GM12873 (cell line): ENCODE measurements at regions not wholly inside any gene's neighbourhood (a gene's known extent, or its start where the extent isn't known, plus 50 kb on each side); places are given as distances from the start of the nearest gene placed in this dataset.

Source experiments
- TF ChIP-seq, protein P1 (sequence below): IDR thresholded peaks from 2 replicates; pipeline ENCODE4 v1.5.1; 2012; ENCODE audit warnings: low read depth, mild to moderate bottlenecking, moderate library complexity, low read length, control low read depth; ENCODE audit not compliant: insufficient read depth; ENCODE audit errors: missing control alignments

DNA sequence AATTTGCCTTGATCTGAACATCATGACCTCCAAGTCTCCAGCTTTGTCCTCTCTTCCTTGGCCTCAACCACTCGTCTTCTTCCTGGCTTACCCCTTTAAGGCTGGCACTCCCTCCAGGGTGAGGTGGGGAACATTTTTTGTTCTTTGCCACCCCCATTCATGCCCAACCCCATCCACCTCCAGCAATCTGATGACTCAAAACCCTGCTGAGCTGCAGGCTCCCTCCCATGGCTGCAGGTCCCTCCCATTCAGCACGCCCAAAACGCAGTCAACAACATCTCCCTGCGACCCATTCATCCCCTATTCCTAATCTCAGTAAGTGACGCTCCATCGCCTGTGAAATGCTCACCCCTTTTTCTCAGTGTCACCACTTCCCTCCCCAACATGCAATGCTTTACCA lies 138.8 kb upstream of the PRMT8 start:
- TF ChIP-seq, protein P1, sequence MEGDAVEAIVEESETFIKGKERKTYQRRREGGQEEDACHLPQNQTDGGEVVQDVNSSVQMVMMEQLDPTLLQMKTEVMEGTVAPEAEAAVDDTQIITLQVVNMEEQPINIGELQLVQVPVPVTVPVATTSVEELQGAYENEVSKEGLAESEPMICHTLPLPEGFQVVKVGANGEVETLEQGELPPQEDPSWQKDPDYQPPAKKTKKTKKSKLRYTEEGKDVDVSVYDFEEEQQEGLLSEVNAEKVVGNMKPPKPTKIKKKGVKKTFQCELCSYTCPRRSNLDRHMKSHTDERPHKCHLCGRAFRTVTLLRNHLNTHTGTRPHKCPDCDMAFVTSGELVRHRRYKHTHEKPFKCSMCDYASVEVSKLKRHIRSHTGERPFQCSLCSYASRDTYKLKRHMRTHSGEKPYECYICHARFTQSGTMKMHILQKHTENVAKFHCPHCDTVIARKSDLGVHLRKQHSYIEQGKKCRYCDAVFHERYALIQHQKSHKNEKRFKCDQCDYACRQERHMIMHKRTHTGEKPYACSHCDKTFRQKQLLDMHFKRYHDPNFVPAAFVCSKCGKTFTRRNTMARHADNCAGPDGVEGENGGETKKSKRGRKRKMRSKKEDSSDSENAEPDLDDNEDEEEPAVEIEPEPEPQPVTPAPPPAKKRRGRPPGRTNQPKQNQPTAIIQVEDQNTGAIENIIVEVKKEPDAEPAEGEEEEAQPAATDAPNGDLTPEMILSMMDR = no peak

DNA sequence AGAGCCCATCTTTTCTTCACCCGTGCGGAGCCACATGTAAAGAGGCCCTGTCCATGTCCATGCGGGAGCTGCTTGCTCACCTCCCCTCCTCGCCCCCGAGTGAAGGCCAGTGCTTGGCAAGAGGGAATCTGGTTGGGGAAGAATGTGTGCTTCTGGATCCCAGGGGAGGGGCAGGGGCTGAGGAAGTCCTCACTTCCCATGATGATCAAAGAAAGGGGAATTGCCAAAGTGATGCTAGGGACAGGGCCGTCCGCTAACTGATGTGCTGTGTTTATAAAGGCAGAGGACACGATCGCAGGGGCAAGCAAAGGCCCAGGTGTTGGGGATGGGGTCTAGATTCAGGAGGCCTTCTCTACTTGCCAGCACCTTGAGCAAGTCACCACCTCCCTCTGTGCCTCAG lies 137.4 kb upstream of the PRMT8 start:
- TF ChIP-seq, protein P1 = no peak

DNA sequence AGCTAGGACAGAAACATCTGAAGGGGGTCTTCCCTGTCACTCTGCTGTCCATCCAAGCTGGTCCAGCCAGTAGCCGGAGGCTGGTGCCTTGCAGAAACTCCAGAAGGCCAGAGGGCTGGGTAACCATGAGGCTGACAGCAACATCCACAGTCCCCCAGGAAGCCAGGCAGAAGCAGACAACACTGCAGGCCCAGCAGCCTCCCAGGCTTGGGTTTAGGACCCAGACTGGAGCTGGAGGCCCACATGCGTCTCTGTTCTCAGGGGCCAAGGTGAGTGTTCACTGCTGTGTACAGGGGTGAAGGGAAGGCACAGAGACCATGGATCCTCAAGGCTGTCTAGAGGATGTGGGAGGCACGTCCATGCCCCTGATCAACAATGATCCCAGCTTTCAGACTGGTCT lies 136.4 kb upstream of the PRMT8 start:
- TF ChIP-seq, protein P1 = no peak

DNA sequence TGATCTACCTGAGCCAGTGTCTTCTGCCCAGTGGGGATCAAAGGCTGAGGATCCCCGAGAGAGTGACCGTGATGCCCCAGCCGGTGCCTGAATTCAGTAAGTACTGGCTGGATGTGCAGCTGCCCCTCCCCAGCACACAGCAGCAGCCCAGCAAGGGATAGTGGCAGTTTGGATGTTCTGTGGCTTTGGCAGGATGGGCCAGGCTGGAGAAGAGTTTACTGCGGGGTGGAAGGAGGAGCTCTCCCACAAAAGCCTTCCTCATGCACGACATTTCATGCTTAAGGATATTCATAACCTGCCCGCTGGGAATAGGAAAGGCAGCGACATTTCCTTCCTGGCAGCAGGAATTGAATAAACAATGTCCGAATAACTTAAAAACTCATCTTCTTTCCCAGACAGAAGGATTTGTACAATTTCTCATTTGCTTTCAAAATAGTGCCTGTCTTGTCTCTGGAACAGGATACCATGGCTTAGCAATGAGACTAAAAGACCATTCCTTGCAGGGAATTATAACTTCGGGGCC lies 135.6 kb upstream of the PRMT8 start:
- TF ChIP-seq, protein P1 = no peak

DNA sequence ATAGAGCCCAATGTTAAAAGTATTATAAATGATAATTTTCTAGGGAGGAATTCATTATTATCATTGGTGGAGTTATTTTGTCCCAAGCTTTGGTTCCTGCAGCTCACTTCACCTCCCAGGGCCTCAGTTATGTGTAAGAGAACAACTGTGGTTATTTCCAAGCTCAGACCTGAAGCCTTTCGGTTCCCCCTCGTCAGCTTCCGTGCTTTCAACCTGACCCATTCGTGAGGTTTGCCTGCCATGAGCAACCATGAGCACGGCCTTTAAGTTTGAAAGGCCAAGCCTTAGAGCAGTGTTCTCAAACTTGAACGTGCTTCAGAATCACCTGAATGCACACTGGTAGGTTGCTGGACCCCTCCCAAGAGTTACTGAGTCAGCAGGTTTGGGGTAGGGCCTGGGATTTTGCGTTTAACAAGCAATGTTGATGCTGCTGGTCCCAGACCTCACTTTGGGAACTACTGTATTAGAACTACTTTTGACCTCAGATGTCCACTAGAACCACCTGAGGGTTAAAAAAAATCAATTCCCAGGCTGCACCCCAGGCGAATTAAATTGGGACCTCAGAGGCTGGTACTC lies 133.0 kb upstream of the PRMT8 start:
- TF ChIP-seq, protein P1 = no peak

DNA sequence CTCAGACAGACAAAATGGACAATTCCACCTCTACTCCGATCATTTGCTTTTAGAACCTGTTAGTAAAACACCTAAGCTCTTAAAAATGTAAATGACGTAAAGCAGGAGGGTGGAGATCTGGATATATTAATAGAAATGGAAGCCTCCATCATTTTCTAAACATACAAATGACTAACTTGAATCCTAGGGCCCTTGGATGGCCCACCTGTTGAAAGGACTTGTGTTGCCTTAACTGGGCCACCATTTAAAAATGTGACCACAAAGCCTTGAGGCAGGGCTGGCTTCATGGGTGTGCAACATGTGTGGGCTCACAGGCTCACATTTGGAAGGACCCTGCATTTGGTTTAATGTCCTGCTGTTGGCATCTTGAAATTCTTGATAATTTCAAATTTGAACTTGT lies 131.5 kb upstream of the PRMT8 start:
- TF ChIP-seq, protein P1 = no peak

DNA sequence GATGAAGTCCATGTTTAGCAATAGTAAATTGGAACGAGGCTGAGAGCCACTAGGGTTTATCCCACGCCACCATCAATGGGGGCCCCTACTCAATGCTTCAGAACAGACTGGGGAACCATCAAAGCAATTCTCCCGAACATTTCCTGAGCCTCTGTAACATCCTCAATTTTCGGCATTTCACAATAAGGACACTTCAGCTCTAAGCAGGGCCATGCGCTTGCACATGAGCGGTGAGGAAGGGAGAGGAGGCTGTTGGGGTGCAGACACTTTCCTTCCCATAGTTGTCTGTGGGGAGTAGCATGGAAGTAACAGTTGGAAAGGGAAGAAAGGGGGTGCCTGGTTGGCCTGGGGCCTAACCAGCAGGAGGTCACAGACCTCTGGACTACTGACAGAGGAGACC lies 129.9 kb upstream of the PRMT8 start:
- TF ChIP-seq, protein P1 = no peak
